ENCODE measurements at regions not wholly inside any gene's neighbourhood (a gene's known extent, or its start where the extent isn't known, plus 50 kb on each side); places are given as distances from the start of the nearest gene placed in this dataset.

GRCh38 chr5:85148701-85149100, 764.0 kb upstream of the EDIL3 start:
- TF ChIP-seq ZNF580 (CRISPR knock-in tag; IDR thresholded peaks at IDR 0.05; ENCODE audit: borderline replicate concordance, low read depth) (no peak), SPEN (CRISPR knock-in tag; IDR thresholded peaks at IDR 0.05; ENCODE audit: low read depth) (no peak), CTCF (CRISPR knock-in tag; IDR thresholded peaks at IDR 0.05) (no peak), ZNF737 (CRISPR knock-in tag; IDR thresholded peaks at IDR 0.05; ENCODE audit: borderline replicate concordance) (no peak), MXD1 (CRISPR knock-in tag; IDR thresholded peaks at IDR 0.05) (no peak)

All from HepG2 (cell line).